Breast epithelium (tissue), 4 donors: ENCODE measurements at regions not wholly inside any gene's neighbourhood (a gene's known extent, or its start where the extent isn't known, plus 50 kb on each side); places are given as distances from the start of the nearest gene placed in this dataset.

ENCODE experiments used
- DNase-seq, 2 donors: peaks; one replicate each; pipeline ENCODE4 v3.0.0-alpha.2; 2019; ENCODE audit warnings: low spot score in 2 of 2
- H3K27ac ChIP-seq, 2 donors: fragments of 200-600 bp; sonication (generic) in 1 of 2; one replicate each; pipeline ENCODE4 v1.5.1; 2016 to 2019; ENCODE audit warnings: mild to moderate bottlenecking in 1 of 2
- H3K27me3 ChIP-seq, 2 donors: fragments of 200-600 bp; sonication (generic) in 1 of 2; one replicate each; pipeline versions ENCODE4 v1.5.1 to v1.6.0; 2017 to 2019; ENCODE audit warnings: control low read depth in 1 of 2, mild to moderate bottlenecking in 1 of 2
- H3K36me3 ChIP-seq: fragments of 200-600 bp; one replicate; pipeline ENCODE4 v1.5.1; 2019
- H3K4me1 ChIP-seq, 2 donors: fragments of 200-600 bp; sonication (generic); one replicate each; pipeline ENCODE4 v1.5.1; 2016 to 2019; ENCODE audit warnings: control low read depth in 1 of 2
- H3K4me3 ChIP-seq, 3 donors: fragments of 200-600 bp; sonication (generic); 1 replicate in 2 of 3; 2 replicates in 1 of 3; pipeline ENCODE4 v1.5.1; 2016 to 2019; ENCODE audit warnings: mild to moderate bottlenecking in 3 of 3, moderate library complexity in 2 of 3
- H3K9me3 ChIP-seq, 2 donors: fragments of 200-600 bp; sonication (generic) in 1 of 2; one replicate each; pipeline ENCODE4 v1.5.1; 2016 to 2019; ENCODE audit warnings: control low read depth in 1 of 2
- POLR2A ChIP-seq: fragments of 450-650 bp; IDR thresholded peaks from one replicate; pipeline ENCODE4 v1.6.1; 2016; ENCODE audit warnings: antibody characterized with exemption, mild to moderate bottlenecking, moderate library complexity
- POLR2AphosphoS5 ChIP-seq, 3 donors: sonication (generic); formaldehyde crosslinking; IDR thresholded peaks; one replicate each; pipeline ENCODE4 v1.6.1; 2017; ENCODE audit warnings: antibody characterized with exemption in 3 of 3
- intact Hi-C: fragments of 100-400 bp; cut with DNase I; formaldehyde crosslinking; loops from one replicate; pipeline ENCODE4 v1.15.1; 2023; ENCODE audit warnings: low total_unique reads
- TF ChIP-seq, protein P1 (sequence below), 3 donors: fragments of 450-650 bp; IDR thresholded peaks; one replicate each; pipeline ENCODE4 v1.5.1; 2016 to 2017; ENCODE audit warnings: antibody characterized with exemption in 3 of 3, mild to moderate bottlenecking in 3 of 3, moderate library complexity in 3 of 3

DNA sequence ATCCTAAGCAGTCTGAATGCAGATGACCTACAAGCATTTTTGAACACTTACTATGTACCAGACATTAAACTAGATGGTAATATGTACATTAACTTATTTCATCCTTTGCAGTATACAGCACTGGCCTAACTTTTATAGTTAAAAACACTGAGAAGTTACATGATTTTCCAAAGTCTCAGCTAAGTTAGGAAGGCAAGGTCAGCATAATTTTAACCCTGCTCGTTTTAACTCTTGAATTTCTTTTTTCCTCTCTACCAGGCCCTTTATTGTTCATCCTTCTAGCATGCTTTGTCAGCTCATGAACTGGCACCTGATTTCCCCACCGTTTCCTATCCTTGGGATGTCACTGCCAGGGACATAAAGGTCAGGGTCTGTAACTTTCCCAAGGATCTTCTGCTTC, 76.9 kb upstream of the ZC3H11B start:
- no peak for TF ChIP-seq POLR2A
- no peak for TF ChIP-seq POLR2AphosphoS5 (IDR thresholded peaks at IDR 0.05)
- TF ChIP-seq, protein P1, sequence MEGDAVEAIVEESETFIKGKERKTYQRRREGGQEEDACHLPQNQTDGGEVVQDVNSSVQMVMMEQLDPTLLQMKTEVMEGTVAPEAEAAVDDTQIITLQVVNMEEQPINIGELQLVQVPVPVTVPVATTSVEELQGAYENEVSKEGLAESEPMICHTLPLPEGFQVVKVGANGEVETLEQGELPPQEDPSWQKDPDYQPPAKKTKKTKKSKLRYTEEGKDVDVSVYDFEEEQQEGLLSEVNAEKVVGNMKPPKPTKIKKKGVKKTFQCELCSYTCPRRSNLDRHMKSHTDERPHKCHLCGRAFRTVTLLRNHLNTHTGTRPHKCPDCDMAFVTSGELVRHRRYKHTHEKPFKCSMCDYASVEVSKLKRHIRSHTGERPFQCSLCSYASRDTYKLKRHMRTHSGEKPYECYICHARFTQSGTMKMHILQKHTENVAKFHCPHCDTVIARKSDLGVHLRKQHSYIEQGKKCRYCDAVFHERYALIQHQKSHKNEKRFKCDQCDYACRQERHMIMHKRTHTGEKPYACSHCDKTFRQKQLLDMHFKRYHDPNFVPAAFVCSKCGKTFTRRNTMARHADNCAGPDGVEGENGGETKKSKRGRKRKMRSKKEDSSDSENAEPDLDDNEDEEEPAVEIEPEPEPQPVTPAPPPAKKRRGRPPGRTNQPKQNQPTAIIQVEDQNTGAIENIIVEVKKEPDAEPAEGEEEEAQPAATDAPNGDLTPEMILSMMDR (IDR thresholded peaks at IDR 0.05): no peak
- no peaks in the 10 kb centered on the region for H3K27me3 ChIP-seq

DNA sequence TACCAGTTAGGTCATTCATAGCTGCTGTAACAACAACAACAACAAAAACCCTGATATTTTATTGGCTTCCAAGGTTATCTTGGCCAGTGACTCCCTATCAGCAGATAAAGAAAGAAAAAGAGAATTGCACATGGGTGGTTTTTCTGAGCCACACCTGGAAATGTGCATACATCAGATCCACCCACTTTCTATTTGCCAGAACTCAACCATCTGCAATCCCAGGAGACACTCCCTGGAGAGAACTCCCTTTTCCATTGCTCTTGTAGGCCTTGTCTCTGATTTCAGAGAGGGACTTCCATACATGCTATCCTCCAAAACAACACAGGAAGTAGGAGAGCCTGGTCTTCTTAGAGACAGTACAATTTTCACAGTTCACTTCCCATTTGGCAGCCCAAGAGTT, 74.9 kb upstream of the ZC3H11B start:
- H3K27me3 ChIP-seq: no peaks in the 10 kb centered on the region
- no peak overlapping the region for H3K4me3 ChIP-seq
- no peak for TF ChIP-seq POLR2A
- TF ChIP-seq, protein P1 (IDR thresholded peaks at IDR 0.05): no peak
- no peak for TF ChIP-seq POLR2AphosphoS5 (IDR thresholded peaks at IDR 0.05)
- no peaks in the 10 kb centered on the region for H3K9me3 ChIP-seq
- no peaks in the 10 kb centered on the region for H3K4me1 ChIP-seq
- no peak for DNase-seq
- H3K27ac ChIP-seq: no peak overlapping the region
- no peaks in the 10 kb centered on the region for H3K36me3 ChIP-seq
- intact Hi-C loops: no loop called here

More for the DNA sequence above, 76.9 kb upstream of the ZC3H11B start:
- no peak overlapping the region for H3K4me3 ChIP-seq
- intact Hi-C loops: no loop called here
- no peaks in the 10 kb centered on the region for H3K4me1 ChIP-seq
- no peaks in the 10 kb centered on the region for H3K9me3 ChIP-seq
- no peak overlapping the region for H3K27ac ChIP-seq
- no peaks in the 10 kb centered on the region for H3K36me3 ChIP-seq
- DNase-seq: no peak

DNA sequence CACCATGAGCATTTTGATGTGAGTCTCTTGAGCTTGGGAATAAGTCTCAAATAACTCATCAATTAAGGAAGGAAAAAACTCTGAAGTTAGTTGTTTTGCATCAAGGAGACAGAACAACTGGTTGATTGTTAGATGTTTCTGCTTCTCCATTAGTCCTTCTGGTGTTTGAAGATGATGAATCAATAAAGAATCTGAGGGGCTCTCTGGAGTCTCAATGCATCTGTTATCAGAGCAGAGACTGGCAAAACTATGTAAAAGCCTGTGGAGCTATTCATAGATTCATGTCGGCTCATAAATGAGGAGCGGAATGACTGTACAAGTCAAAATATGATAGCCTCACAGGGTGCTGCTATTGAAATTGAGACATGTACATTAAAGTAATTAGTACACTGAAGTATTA, 73.3 kb upstream of the ZC3H11B start:
- no peak overlapping the region for H3K27ac ChIP-seq
- no peak overlapping the region for H3K4me3 ChIP-seq
- H3K9me3 ChIP-seq: no peaks in the 10 kb centered on the region
- intact Hi-C loops: no loop called here
- no peaks in the 10 kb centered on the region for H3K4me1 ChIP-seq
- no peaks in the 10 kb centered on the region for H3K36me3 ChIP-seq
- no peak for TF ChIP-seq POLR2AphosphoS5 (IDR thresholded peaks at IDR 0.05)
- no peak for TF ChIP-seq POLR2A
- DNase-seq: no peak
- no peaks in the 10 kb centered on the region for H3K27me3 ChIP-seq

DNA sequence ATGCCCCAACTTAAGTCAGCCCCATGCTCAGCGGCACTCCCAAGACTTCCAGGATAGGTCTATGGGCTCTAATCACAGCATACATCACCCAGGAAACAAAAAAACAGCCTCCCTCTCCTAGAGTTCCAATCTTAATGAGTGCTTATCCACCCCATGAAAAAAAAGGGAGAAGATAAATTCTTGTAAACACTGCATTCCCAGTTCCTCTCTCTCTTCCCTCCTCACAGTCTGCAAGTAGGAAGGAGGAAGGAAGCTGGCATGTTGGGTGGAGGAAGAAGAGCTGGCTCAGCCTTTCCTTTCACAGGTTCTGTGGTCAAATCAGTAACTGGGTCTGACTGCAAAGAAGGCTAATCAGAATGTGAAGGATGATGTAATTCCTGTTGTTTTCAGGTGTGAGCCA, 69.9 kb upstream of the ZC3H11B start:
- no peaks in the 10 kb centered on the region for H3K4me1 ChIP-seq
- H3K27ac ChIP-seq: no peak overlapping the region
- DNase-seq: no peak
- no peak overlapping the region for H3K4me3 ChIP-seq
- no peaks in the 10 kb centered on the region for H3K9me3 ChIP-seq
- H3K36me3 ChIP-seq: no peaks in the 10 kb centered on the region
- TF ChIP-seq, protein P1 (IDR thresholded peaks at IDR 0.05): no peak
- no peak for TF ChIP-seq POLR2A
- no peak for TF ChIP-seq POLR2AphosphoS5 (IDR thresholded peaks at IDR 0.05)
- intact Hi-C loops: no loop called here
- H3K27me3 ChIP-seq: no peaks in the 10 kb centered on the region

DNA sequence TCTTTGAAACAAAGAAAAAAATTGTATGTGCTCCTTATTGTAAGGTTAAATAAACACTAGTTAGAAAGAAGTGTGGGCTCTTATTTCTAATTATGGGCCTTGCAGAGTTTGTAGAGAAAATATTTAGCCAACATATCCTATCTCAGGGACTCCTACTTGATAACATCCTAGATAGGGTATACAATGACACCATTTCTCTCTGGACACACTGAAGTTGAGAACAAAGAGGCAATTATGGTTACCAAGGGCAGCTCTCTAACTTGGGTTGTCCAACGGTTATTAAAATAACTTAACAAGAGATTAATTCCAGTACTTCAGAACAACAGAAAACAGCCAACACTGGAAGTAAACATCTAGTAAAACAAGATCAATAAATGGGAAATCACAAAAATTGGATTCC, 69.0 kb upstream of the ZC3H11B start:
- TF ChIP-seq, protein P1 (IDR thresholded peaks at IDR 0.05): no peak
- TF ChIP-seq POLR2A (no peak), POLR2AphosphoS5 (IDR thresholded peaks at IDR 0.05) (no peak)
- intact Hi-C loops: no loop called here
- Histone ChIP-seq H3K9me3 (no peaks in the 10 kb centered on the region), H3K27ac (no peak overlapping the region), H3K27me3 (no peaks in the 10 kb centered on the region), H3K4me3 (no peak overlapping the region), H3K4me1 (no peaks in the 10 kb centered on the region), H3K36me3 (no peaks in the 10 kb centered on the region)
- DNase-seq: no peak
